ENCODE measurements at regions not wholly inside any gene's neighbourhood (a gene's known extent, or its start where the extent isn't known, plus 50 kb on each side); places are given as distances from the start of the nearest gene placed in this dataset.

GRCh38 chr2:77862120-77862519 lies 339.9 kb upstream of the LRRTM4 start:
- no peak for DNase-seq (ENCODE audit: low spot score)
- Histone ChIP-seq H3K4me3 (ENCODE audit: low read depth, low read length, poor library complexity, severe bottlenecking) (no peak overlapping the region), H3K27ac (ENCODE audit: low read depth, low read length, poor library complexity, severe bottlenecking) (no peak overlapping the region), H3K4me1 (ENCODE audit: insufficient read depth, low read length, poor library complexity, severe bottlenecking) (no peaks in the 10 kb centered on the region), H3K27me3 (replicated peaks; ENCODE audit: insufficient read depth, low read depth, low read length, poor library complexity) (no peaks in the 10 kb centered on the region), H3K9me3 (ENCODE audit: low read depth, low read length, poor library complexity, severe bottlenecking) (no peaks in the 10 kb centered on the region), H3K36me3 (ENCODE audit: insufficient read depth, low read length, poor library complexity, severe bottlenecking) (no peaks in the 10 kb centered on the region)
- intact Hi-C loops (cut with micrococcal nuclease; ENCODE audit: unreplicated experiment): no loop called here
- BruUV-seq (replicated peaks): no TSS peak
- CTCF ChIA-PET: no interaction called here
- POLR2A ChIA-PET (ENCODE audit: low non-redundant PET): no interaction called here
- no peak for TF ChIP-seq EZH2 (IDR thresholded peaks at IDR 0.05; ENCODE audit: borderline replicate concordance, low read depth, low read length, poor library complexity, severe bottlenecking)
- TF ChIP-seq, protein P1, sequence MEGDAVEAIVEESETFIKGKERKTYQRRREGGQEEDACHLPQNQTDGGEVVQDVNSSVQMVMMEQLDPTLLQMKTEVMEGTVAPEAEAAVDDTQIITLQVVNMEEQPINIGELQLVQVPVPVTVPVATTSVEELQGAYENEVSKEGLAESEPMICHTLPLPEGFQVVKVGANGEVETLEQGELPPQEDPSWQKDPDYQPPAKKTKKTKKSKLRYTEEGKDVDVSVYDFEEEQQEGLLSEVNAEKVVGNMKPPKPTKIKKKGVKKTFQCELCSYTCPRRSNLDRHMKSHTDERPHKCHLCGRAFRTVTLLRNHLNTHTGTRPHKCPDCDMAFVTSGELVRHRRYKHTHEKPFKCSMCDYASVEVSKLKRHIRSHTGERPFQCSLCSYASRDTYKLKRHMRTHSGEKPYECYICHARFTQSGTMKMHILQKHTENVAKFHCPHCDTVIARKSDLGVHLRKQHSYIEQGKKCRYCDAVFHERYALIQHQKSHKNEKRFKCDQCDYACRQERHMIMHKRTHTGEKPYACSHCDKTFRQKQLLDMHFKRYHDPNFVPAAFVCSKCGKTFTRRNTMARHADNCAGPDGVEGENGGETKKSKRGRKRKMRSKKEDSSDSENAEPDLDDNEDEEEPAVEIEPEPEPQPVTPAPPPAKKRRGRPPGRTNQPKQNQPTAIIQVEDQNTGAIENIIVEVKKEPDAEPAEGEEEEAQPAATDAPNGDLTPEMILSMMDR (conservative IDR thresholded peaks at IDR 0.05; ENCODE audit: low read depth, low read length): no peak

- no peak overlapping the region for H3K4me3 ChIP-seq (ENCODE audit: low read depth, low read length, poor library complexity, severe bottlenecking)
Observed at GRCh38 chr2:77864426-77864825, 342.2 kb upstream of the LRRTM4 start.

DNA sequence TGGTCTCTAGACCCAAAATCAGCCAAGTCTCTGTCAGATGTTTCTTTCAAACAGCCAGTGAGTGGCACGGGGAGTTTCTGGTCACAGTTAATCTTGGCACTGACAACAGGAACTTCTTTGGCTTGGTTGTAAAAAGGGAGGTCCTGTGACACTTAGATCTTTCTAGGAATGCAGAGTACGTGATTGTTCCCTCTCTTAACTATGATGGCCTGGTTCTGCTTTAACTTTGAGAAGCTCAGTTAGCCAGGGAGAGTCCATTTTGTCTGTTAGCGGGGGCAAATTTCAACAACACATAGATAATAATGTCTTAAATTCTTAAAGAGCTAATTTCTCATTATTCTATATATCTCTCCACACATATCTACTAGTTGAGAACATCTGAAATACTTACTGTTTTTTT lies 344.5 kb upstream of the LRRTM4 start:
- intact Hi-C loops (cut with micrococcal nuclease; ENCODE audit: unreplicated experiment): no loop called here
- ChIA-PET POLR2A (ENCODE audit: low non-redundant PET) (no interaction called here), CTCF (no interaction called here)
- H3K4me1 ChIP-seq (ENCODE audit: insufficient read depth, low read length, poor library complexity, severe bottlenecking): no peaks in the 10 kb centered on the region
- no peak overlapping the region for H3K4me3 ChIP-seq (ENCODE audit: low read depth, low read length, poor library complexity, severe bottlenecking)
- TF ChIP-seq, protein P1 (conservative IDR thresholded peaks at IDR 0.05; ENCODE audit: low read depth, low read length): no peak
- TF ChIP-seq EZH2 (IDR thresholded peaks at IDR 0.05; ENCODE audit: borderline replicate concordance, low read depth, low read length, poor library complexity, severe bottlenecking): no peak
- no peak for DNase-seq (ENCODE audit: low spot score)
- H3K9me3 ChIP-seq (ENCODE audit: low read depth, low read length, poor library complexity, severe bottlenecking): no peaks in the 10 kb centered on the region
- H3K36me3 ChIP-seq (ENCODE audit: insufficient read depth, low read length, poor library complexity, severe bottlenecking): no peaks in the 10 kb centered on the region
- no peaks in the 10 kb centered on the region for H3K27me3 ChIP-seq (replicated peaks; ENCODE audit: insufficient read depth, low read depth, low read length, poor library complexity)
- no TSS peak for BruUV-seq (replicated peaks)
- H3K27ac ChIP-seq (ENCODE audit: low read depth, low read length, poor library complexity, severe bottlenecking): no peak overlapping the region

More at GRCh38 chr2:77864426-77864825, 342.2 kb upstream of the LRRTM4 start:
- intact Hi-C loops (cut with micrococcal nuclease; ENCODE audit: unreplicated experiment): no loop called here
- TF ChIP-seq, protein P1 (conservative IDR thresholded peaks at IDR 0.05; ENCODE audit: low read depth, low read length): no peak
- no peak for TF ChIP-seq EZH2 (IDR thresholded peaks at IDR 0.05; ENCODE audit: borderline replicate concordance, low read depth, low read length, poor library complexity, severe bottlenecking)
- H3K27me3 ChIP-seq (replicated peaks; ENCODE audit: insufficient read depth, low read depth, low read length, poor library complexity): no peaks in the 10 kb centered on the region
- no peaks in the 10 kb centered on the region for H3K36me3 ChIP-seq (ENCODE audit: insufficient read depth, low read length, poor library complexity, severe bottlenecking)
- H3K27ac ChIP-seq (ENCODE audit: low read depth, low read length, poor library complexity, severe bottlenecking): no peak overlapping the region
- no TSS peak for BruUV-seq (replicated peaks)
- no peaks in the 10 kb centered on the region for H3K4me1 ChIP-seq (ENCODE audit: insufficient read depth, low read length, poor library complexity, severe bottlenecking)
- CTCF ChIA-PET: no interaction called here
- POLR2A ChIA-PET (ENCODE audit: low non-redundant PET): interaction anchor here (0.5 kb wide), 1 partner anchor 53 kb away, joined by 3 read pairs; no protein-coding TSS in a partner anchor
- no peak for DNase-seq (ENCODE audit: low spot score)
- no peaks in the 10 kb centered on the region for H3K9me3 ChIP-seq (ENCODE audit: low read depth, low read length, poor library complexity, severe bottlenecking)

All from A673 (cell line).